ENCODE measurements at regions not wholly inside any gene's neighbourhood (a gene's known extent, or its start where the extent isn't known, plus 50 kb on each side); places are given as distances from the start of the nearest gene placed in this dataset.

- Histone ChIP-seq H3K4me3 (replicated peaks in 1 of 2; ENCODE audit: low read depth in 1 of 2, low read length in 2 of 2) (no peak overlapping the region), H3K4me2 (ENCODE audit: low read length) (no peak overlapping the region), H4K20me1 (ENCODE audit: insufficient read depth) (no peaks in the 10 kb centered on the region), H3K4me1 (ENCODE audit: control insufficient read depth in 1 of 2, insufficient read depth in 2 of 2, low read length in 2 of 2) (no peaks in the 10 kb centered on the region), H2AFZ (ENCODE audit: low read depth, low read length, poor library complexity, severe bottlenecking) (no peak overlapping the region), H3K9ac (ENCODE audit: low read length) (no peak overlapping the region), H3K36me3 (ENCODE audit: control insufficient read depth in 1 of 2, insufficient read depth in 2 of 2, low read length in 2 of 2) (no peaks in the 10 kb centered on the region), H3K27me3 (ENCODE audit: insufficient read depth, low read length) (no peaks in the 10 kb centered on the region), H3K9me2 (ENCODE audit: insufficient read depth) (no peaks in the 10 kb centered on the region), H3K9me3 (ENCODE audit: control insufficient read depth in 1 of 2, insufficient read depth in 1 of 2, low read depth in 1 of 2, low read length in 2 of 2) (no peaks in the 10 kb centered on the region), H3K27ac (ENCODE audit: low read depth, low read length) (no peak overlapping the region), H3K79me2 (ENCODE audit: insufficient read depth, low read length) (no peaks in the 10 kb centered on the region)
- intact Hi-C loops (cut with micrococcal nuclease) = no loop called here
- no TSS peak for BruUV-seq (replicated peaks)
- ChIA-PET CTCF (no interaction called here), RAD21 (ENCODE audit: low non-redundant PET in 1 of 2, low total read pairs in 2 of 2, uncharacterized antibody in 2 of 2, unreplicated experiment in 2 of 2) (no interaction called here), POLR2A (no interaction called here)
- DNase-seq (ENCODE audit: low read depth, low spot score) (no peak), ATAC-seq (no peak)
- TF ChIP-seq FOSL1 (IDR thresholded peaks at IDR 0.05; ENCODE audit: low read depth) (no peak), TCF7L2 (IDR thresholded peaks at IDR 0.05; ENCODE audit: borderline replicate concordance, extremely low read depth, insufficient read depth, insufficient read length) (no peak), RAD21 (IDR thresholded peaks at IDR 0.05; ENCODE audit: low read depth) (no peak), JUND (IDR thresholded peaks at IDR 0.05) (no peak), CEBPB (IDR thresholded peaks at IDR 0.05; ENCODE audit: low read depth) (no peak), CBX3 (IDR thresholded peaks at IDR 0.05; ENCODE audit: low read depth) (no peak), ZBTB33 (IDR thresholded peaks at IDR 0.05; ENCODE audit: extremely low read depth, insufficient replicate concordance, low read length) (no peak), MAX (IDR thresholded peaks at IDR 0.05) (no peak), YY1 (IDR thresholded peaks at IDR 0.05; ENCODE audit: extremely low read depth, insufficient replicate concordance, low read depth, low read length) (no peak), SRF (IDR thresholded peaks at IDR 0.05; ENCODE audit: low read depth) (no peak), EGR1 (IDR thresholded peaks at IDR 0.05; ENCODE audit: low read depth) (no peak)
Measured at GRCh38 chr3:153469162-153469561, 307.1 kb downstream of the RAP2B start.

Data from HCT116 (cell line).